HUES48 (cell line): ENCODE measurements at regions not wholly inside any gene's neighbourhood (a gene's known extent, or its start where the extent isn't known, plus 50 kb on each side); places are given as distances from the start of the nearest gene placed in this dataset.

Experiments used
- H3K27ac ChIP-seq: one replicate; pipeline ENCODE4 v1.7.0; 2013; ENCODE audit warnings: low read depth, low read length, inconsistent platforms
- H3K27me3 ChIP-seq: 2 replicates; pipeline ENCODE4 v1.6.1; 2013; ENCODE audit warnings: mild to moderate bottlenecking, low read length; ENCODE audit not compliant: control insufficient read depth, insufficient read depth
- H3K36me3 ChIP-seq: 2 replicates; pipeline ENCODE4 v1.6.1; 2013; ENCODE audit warnings: low read length; ENCODE audit not compliant: control insufficient read depth, insufficient read depth
- H3K4me1 ChIP-seq: 2 replicates; pipeline ENCODE4 v1.6.1; 2013; ENCODE audit warnings: mild to moderate bottlenecking, low read length; ENCODE audit not compliant: control insufficient read depth, insufficient read depth
- H3K4me3 ChIP-seq: 2 replicates; pipeline ENCODE4 v1.5.1; 2013; ENCODE audit warnings: mild to moderate bottlenecking, low read depth, low read length
- H3K9ac ChIP-seq: 2 replicates; pipeline ENCODE4 v1.6.1; 2013; ENCODE audit warnings: mild to moderate bottlenecking, low read depth, low read length, moderate library complexity
- H3K9me3 ChIP-seq: 2 replicates; pipeline ENCODE4 v1.6.1; 2013; ENCODE audit warnings: low read length; ENCODE audit not compliant: control insufficient read depth, insufficient read depth

- no peak overlapping the region for H3K27ac ChIP-seq
- H3K4me1 ChIP-seq: peaks cover 6% of the 10 kb centered on the region; the same call in 1 of the 2 replicates
- H3K27me3 ChIP-seq: no peaks in the 10 kb centered on the region
- H3K9me3 ChIP-seq: no peaks in the 10 kb centered on the region
- H3K9ac ChIP-seq: no peak overlapping the region
- H3K36me3 ChIP-seq: no peaks in the 10 kb centered on the region
- no peak overlapping the region for H3K4me3 ChIP-seq
Observed at GRCh38 chr18:37694516-37694915, 128.9 kb upstream of the CELF4 start.

DNA sequence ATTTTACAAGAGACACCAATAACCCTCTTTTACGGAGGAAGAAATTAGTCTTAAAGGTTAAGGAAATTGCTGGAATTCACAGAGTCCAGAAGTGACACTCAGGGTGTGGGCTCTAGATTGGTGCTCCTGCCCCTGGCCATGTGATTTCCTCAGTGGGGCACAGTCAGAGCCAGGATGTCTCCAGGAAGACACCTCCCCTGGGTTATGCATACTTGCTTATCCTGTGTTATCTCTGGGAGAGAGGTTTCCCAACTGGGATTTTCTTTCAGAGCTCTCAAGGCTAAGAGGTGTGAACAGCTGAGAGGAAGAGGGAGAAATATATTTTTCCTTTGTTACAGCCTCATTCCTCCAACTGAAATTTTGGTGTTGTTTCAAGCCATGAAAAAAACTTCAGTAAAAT, 125.6 kb upstream of the CELF4 start:
- Histone ChIP-seq H3K27ac (no peak overlapping the region), H3K4me3 (no peak overlapping the region), H3K9ac (no peak overlapping the region), H3K27me3 (no peaks in the 10 kb centered on the region), H3K4me1 (no peaks in the 10 kb centered on the region), H3K36me3 (no peaks in the 10 kb centered on the region), H3K9me3 (no peaks in the 10 kb centered on the region)

DNA sequence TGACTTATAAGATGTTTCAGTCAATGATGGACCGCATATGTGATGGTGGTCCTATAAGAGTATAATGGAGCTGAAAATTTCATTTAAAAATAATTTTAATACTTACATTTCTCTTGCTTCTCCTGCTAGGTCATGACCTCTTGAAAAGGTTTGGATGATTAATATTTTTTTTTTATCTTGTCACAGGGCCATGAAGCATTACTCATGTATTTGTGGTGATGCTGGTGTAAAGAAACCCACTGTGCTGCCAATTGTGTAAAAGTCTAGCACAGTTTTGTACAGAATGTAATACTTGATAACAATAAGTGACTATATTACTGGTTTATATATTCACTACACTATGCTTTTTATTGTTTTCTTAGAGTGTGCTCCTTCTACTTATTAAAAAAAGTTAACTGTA, 124.2 kb upstream of the CELF4 start:
- Histone ChIP-seq H3K9ac (no peak overlapping the region), H3K4me3 (no peak overlapping the region), H3K36me3 (no peaks in the 10 kb centered on the region), H3K27me3 (no peaks in the 10 kb centered on the region), H3K4me1 (no peaks in the 10 kb centered on the region), H3K27ac (no peak overlapping the region), H3K9me3 (no peaks in the 10 kb centered on the region)

DNA sequence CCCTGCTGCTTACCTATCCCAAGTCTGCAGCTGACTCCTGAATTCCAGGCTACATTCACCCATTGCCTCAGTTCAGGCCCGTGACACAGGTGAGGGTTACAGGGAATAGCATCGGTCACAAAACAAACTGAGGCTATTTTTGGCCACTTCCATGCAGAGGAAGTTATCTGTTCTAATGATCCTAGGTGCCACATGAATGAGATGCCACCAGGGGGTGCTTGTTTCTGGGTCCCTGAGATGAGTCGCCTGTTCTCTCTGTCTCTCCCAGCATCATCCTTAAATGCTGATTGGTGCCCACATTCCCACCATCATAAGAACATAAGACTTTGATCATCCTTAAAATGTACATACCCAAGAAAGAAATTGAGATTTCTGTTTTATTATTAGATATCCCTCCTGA, 119.0 kb upstream of the CELF4 start:
- no peak overlapping the region for H3K27ac ChIP-seq
- no peaks in the 10 kb centered on the region for H3K9me3 ChIP-seq
- H3K4me3 ChIP-seq: no peak overlapping the region
- H3K4me1 ChIP-seq: no peaks in the 10 kb centered on the region
- H3K9ac ChIP-seq: no peak overlapping the region
- no peaks in the 10 kb centered on the region for H3K36me3 ChIP-seq
- H3K27me3 ChIP-seq: no peaks in the 10 kb centered on the region

DNA sequence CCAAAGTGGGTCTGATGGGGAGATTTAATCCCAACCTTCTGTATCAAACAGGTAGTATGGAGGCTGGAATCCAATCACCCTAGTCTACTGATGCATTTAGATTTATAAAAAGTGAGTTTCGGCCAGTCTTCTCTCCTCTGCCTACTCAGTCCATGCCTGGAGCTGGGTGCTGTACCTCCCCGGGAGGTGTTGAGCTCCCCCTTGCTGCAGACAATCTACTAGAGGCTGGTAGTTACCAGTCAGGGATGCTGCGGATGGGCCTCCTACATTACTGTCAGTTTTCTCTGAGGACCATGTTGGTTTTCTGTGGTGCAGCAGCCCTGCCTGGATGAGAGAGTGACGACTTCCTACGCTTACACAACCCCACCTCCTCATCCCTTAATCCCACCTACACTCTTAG, 118.6 kb upstream of the CELF4 start:
- no peak overlapping the region for H3K27ac ChIP-seq
- H3K4me3 ChIP-seq: no peak overlapping the region
- H3K9ac ChIP-seq: no peak overlapping the region
- H3K4me1 ChIP-seq: no peaks in the 10 kb centered on the region
- no peaks in the 10 kb centered on the region for H3K27me3 ChIP-seq
- no peaks in the 10 kb centered on the region for H3K9me3 ChIP-seq
- no peaks in the 10 kb centered on the region for H3K36me3 ChIP-seq

GRCh38 chr18:37680911-37681310, 115.3 kb upstream of the CELF4 start:
- H3K9me3 ChIP-seq: no peaks in the 10 kb centered on the region
- no peaks in the 10 kb centered on the region for H3K27me3 ChIP-seq
- no peak overlapping the region for H3K27ac ChIP-seq
- no peak overlapping the region for H3K4me3 ChIP-seq
- H3K9ac ChIP-seq: no peak overlapping the region
- H3K4me1 ChIP-seq: no peaks in the 10 kb centered on the region
- no peaks in the 10 kb centered on the region for H3K36me3 ChIP-seq

GRCh38 chr18:37676276-37676675, 110.7 kb upstream of the CELF4 start:
- no peak overlapping the region for H3K4me3 ChIP-seq
- H3K4me1 ChIP-seq: no peaks in the 10 kb centered on the region
- no peaks in the 10 kb centered on the region for H3K36me3 ChIP-seq
- H3K27ac ChIP-seq: no peak overlapping the region
- H3K9me3 ChIP-seq: no peaks in the 10 kb centered on the region
- H3K27me3 ChIP-seq: no peaks in the 10 kb centered on the region
- no peak overlapping the region for H3K9ac ChIP-seq

- H3K4me1 ChIP-seq: no peaks in the 10 kb centered on the region
- H3K4me3 ChIP-seq: no peak overlapping the region
- H3K9ac ChIP-seq: no peak overlapping the region
- no peaks in the 10 kb centered on the region for H3K36me3 ChIP-seq
- H3K27ac ChIP-seq: no peak overlapping the region
- no peaks in the 10 kb centered on the region for H3K27me3 ChIP-seq
- H3K9me3 ChIP-seq: no peaks in the 10 kb centered on the region
Observed at GRCh38 chr18:37675699-37676098, 110.1 kb upstream of the CELF4 start.

- Histone ChIP-seq H3K9me3 (no peaks in the 10 kb centered on the region), H3K36me3 (no peaks in the 10 kb centered on the region), H3K4me3 (no peak overlapping the region), H3K9ac (no peak overlapping the region), H3K27me3 (no peaks in the 10 kb centered on the region), H3K4me1 (no peaks in the 10 kb centered on the region), H3K27ac (no peak overlapping the region)
Observed at GRCh38 chr18:37674570-37674969, 109.0 kb upstream of the CELF4 start.

- H3K27ac ChIP-seq: no peak overlapping the region
- no peaks in the 10 kb centered on the region for H3K36me3 ChIP-seq
- H3K9me3 ChIP-seq: no peaks in the 10 kb centered on the region
- peaks cover 8% of the 10 kb centered on the region for H3K4me1 ChIP-seq
- H3K27me3 ChIP-seq: no peaks in the 10 kb centered on the region
- no peak overlapping the region for H3K9ac ChIP-seq
- no peak overlapping the region for H3K4me3 ChIP-seq
Observed at GRCh38 chr18:37673671-37674070, 108.1 kb upstream of the CELF4 start.

DNA sequence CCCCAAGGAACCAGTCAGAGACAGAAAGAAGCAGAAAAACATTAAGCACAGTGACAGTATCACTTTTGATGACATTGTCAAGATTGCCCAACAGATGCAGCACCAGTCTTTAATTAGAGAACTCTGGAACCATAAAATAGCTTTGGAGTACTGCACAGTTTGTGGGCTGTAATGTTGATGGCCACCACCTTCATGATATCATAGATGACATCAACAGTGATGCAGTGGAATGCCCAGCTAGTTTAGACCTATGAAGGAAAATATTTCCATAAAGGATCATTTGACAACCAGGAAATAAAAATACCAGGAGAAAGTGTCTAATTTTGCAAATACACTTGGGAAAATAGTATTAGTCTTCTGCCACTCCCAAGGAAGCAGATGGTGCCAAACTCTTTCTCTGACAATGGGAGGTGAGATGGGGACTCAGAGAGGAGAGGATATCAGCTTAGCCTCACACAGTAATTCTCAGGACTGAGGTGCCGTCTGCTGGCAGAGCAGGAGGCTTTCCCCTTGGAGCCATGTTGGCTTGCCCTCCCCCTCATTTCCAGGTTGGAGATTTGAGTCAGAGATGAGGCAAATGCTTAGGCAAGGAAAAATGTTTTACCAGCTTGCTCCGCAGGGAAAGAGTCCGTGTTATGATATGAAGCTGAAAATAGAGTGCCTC, 107.5 kb upstream of the CELF4 start:
- Histone ChIP-seq H3K9me3 (no peaks in the 10 kb centered on the region), H3K4me1 (peaks cover 11% of the 10 kb centered on the region), H3K9ac (no peak overlapping the region), H3K36me3 (no peaks in the 10 kb centered on the region), H3K27ac (no peak overlapping the region), H3K27me3 (no peaks in the 10 kb centered on the region), H3K4me3 (no peak overlapping the region)

DNA sequence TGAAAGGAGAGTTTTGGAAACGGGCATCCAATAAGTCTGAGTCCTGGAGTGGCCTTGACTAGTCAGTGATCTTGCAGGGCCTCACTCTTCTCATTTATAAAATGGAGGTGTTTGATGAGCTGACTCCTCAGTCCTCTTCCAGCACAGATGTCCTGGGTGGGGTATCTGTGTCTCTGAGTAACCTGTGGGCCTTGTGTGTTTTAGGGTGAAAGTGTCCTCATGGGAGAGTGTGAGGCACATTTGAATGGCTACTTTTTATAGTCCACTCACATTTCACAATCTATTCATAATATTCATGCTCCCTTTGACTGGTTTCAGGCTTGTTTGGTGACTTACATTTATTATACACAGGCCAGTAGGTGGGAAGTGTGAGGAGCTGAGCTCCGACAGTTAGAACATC, 106.4 kb upstream of the CELF4 start:
- Histone ChIP-seq H3K27ac (no peak overlapping the region), H3K4me3 (no peak overlapping the region), H3K36me3 (no peaks in the 10 kb centered on the region), H3K9me3 (no peaks in the 10 kb centered on the region), H3K4me1 (peaks cover 11% of the 10 kb centered on the region), H3K27me3 (no peaks in the 10 kb centered on the region), H3K9ac (no peak overlapping the region)
